ENCODE measurements at regions not wholly inside any gene's neighbourhood (a gene's known extent, or its start where the extent isn't known, plus 50 kb on each side); places are given as distances from the start of the nearest gene placed in this dataset.

DNA sequence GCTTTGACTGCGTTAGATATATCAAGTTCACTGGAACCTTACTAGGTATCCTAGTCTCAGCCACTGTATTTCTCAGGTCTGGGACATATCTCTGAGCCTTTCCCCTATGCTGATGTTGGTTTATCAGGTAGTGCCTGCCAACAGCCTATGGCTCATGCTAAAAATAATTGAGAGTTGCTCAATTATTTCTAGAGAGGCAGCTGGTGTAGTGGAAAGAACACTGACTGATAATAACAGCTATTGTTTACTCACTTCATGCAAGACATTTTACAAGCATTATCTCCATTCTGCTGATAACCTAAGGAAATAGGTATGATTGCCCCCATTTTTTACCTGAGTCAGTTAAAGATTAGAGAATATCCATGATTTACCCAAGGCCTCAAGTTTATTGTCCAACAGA lies 231.4 kb downstream of the LRRN1 start:
- TF ChIP-seq POLR2AphosphoS5 (IDR thresholded peaks at IDR 0.05) (no peak), EP300 (IDR thresholded peaks at IDR 0.05) (no peak), POLR2A (IDR thresholded peaks at IDR 0.05) (no peak)
- TF ChIP-seq, protein P1, sequence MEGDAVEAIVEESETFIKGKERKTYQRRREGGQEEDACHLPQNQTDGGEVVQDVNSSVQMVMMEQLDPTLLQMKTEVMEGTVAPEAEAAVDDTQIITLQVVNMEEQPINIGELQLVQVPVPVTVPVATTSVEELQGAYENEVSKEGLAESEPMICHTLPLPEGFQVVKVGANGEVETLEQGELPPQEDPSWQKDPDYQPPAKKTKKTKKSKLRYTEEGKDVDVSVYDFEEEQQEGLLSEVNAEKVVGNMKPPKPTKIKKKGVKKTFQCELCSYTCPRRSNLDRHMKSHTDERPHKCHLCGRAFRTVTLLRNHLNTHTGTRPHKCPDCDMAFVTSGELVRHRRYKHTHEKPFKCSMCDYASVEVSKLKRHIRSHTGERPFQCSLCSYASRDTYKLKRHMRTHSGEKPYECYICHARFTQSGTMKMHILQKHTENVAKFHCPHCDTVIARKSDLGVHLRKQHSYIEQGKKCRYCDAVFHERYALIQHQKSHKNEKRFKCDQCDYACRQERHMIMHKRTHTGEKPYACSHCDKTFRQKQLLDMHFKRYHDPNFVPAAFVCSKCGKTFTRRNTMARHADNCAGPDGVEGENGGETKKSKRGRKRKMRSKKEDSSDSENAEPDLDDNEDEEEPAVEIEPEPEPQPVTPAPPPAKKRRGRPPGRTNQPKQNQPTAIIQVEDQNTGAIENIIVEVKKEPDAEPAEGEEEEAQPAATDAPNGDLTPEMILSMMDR (IDR thresholded peaks at IDR 0.05) = no peak
- 88 to 100% methylated on average over 1 of the region's 1 CpG for WGBS, 2 donors (ENCODE audit: low coverage in 1 of 2)
- Histone ChIP-seq H3K4me3 (no peak overlapping the region), H3K4me1 (no peaks in the 10 kb centered on the region), H3K36me3 (no peaks in the 10 kb centered on the region), H3K9me3 (no peaks in the 10 kb centered on the region), H3K27me3 (no peaks in the 10 kb centered on the region), H3K27ac (no peak overlapping the region)
- no peak for ATAC-seq

DNA sequence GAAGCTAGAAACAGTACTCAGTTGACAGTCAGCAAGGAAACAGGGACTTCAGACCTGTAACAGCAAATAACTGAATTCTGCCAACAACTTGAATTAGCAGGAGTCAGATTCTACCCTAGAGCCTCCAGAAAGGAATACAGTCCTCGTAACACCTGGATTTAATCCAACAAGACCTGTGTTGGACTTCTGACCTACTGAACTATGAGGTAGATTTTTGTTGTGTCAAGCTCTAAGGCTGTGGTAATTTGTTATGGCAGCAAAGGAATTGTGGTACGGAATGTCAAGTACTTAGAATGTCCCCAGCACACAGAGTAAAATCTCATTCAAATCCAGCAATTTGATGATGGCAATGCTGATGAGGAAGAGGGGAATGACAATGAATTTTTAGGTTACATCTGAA lies 234.1 kb downstream of the LRRN1 start:
- Histone ChIP-seq H3K4me3 (no peak overlapping the region), H3K4me1 (no peaks in the 10 kb centered on the region), H3K9me3 (no peaks in the 10 kb centered on the region), H3K27ac (no peak overlapping the region), H3K36me3 (no peaks in the 10 kb centered on the region), H3K27me3 (no peaks in the 10 kb centered on the region)
- 80 to 100% methylated on average over 2 of the region's 2 CpGs for WGBS, 2 donors (ENCODE audit: low coverage in 1 of 2)
- TF ChIP-seq POLR2AphosphoS5 (IDR thresholded peaks at IDR 0.05) = no peak
- TF ChIP-seq, protein P1 (IDR thresholded peaks at IDR 0.05) = no peak
- TF ChIP-seq EP300 (IDR thresholded peaks at IDR 0.05) = no peak
- no peak for TF ChIP-seq POLR2A (IDR thresholded peaks at IDR 0.05)
- ATAC-seq = no peak

DNA sequence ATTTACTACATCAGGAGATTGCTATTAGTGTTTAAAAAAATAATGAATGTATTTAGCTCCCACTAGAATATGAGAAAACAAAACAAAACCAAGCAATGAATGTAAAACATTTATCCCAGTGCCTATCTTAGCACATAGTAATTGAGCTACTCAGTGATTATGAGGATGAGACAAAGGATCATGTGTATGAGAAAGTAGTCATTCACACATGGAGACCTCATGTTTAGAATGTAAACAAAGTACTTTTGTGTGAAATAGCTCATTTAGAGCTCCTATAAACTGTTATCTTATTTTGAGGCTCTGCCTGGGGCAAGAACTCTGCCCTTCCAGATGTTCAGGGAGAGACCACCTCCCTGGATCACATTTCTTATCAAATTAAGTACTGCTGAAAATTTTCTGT lies 236.8 kb downstream of the LRRN1 start:
- no peak for ATAC-seq
- no peaks in the 10 kb centered on the region for H3K27me3 ChIP-seq

DNA sequence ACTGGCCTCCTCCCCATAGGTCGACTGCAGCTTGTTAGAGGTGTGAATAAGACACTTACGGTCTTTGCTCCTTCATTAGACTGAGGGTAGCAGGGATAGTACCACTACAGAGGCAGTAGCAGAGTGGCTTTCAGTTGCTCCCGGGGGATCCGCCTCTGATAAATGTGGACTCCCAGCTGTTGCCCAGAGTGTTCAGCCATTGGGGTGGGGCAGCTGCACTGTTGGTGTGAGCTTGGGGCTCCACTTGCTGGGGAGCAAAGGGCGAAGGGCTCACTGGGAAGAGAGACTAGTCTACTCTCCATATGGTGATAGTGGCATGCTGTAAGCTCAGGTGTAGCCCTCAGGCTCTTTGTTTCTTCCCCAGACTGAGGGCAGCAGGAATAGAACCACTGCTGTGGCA lies 239.1 kb downstream of the LRRN1 start:
- WGBS, 2 donors (ENCODE audit: low coverage in 1 of 2) = 88 to 100% methylated on average over 1 to 5 of the region's 5 CpGs
- no peak overlapping the region for H3K27ac ChIP-seq
- H3K27me3 ChIP-seq = no peaks in the 10 kb centered on the region
- no peaks in the 10 kb centered on the region for H3K36me3 ChIP-seq
- TF ChIP-seq EP300 (IDR thresholded peaks at IDR 0.05) = no peak
- TF ChIP-seq POLR2AphosphoS5 (IDR thresholded peaks at IDR 0.05) = no peak
- TF ChIP-seq, protein P1 (IDR thresholded peaks at IDR 0.05) = no peak
- no peak for TF ChIP-seq POLR2A (IDR thresholded peaks at IDR 0.05)
- H3K4me1 ChIP-seq = no peaks in the 10 kb centered on the region
- no peak overlapping the region for H3K4me3 ChIP-seq
- H3K9me3 ChIP-seq = no peaks in the 10 kb centered on the region
- ATAC-seq = no peak

More for the DNA sequence above, 236.8 kb downstream of the LRRN1 start:
- Histone ChIP-seq H3K4me1 (no peaks in the 10 kb centered on the region), H3K4me3 (no peak overlapping the region), H3K36me3 (no peaks in the 10 kb centered on the region), H3K9me3 (no peaks in the 10 kb centered on the region), H3K27ac (no peak overlapping the region)
- TF ChIP-seq, protein P1 (IDR thresholded peaks at IDR 0.05) = no peak
- no peak for TF ChIP-seq EP300 (IDR thresholded peaks at IDR 0.05)
- TF ChIP-seq POLR2A (IDR thresholded peaks at IDR 0.05) = no peak
- no peak for TF ChIP-seq POLR2AphosphoS5 (IDR thresholded peaks at IDR 0.05)

DNA sequence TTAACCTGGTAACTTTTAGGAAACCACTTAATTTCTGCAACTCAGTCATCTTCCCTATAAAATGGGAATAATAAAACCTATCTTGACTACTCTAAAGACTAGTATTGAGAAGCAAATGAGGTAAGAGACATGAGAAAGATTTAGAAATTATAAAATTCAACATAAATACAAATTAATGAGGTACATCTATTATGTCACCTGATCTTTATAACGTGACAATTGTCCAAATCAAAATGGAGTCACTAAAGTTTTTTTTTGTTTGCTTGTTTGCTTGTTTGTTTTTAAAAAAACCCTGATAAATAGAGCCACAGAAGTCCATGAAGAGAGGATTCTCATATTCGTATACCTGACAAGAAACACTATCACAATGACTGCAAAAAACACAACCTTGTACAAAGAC lies 242.8 kb downstream of the LRRN1 start:
- Histone ChIP-seq H3K4me1 (no peaks in the 10 kb centered on the region), H3K9me3 (no peaks in the 10 kb centered on the region), H3K4me3 (no peak overlapping the region), H3K27me3 (no peaks in the 10 kb centered on the region), H3K27ac (no peak overlapping the region), H3K36me3 (no peaks in the 10 kb centered on the region)
- no peak for ATAC-seq
- no peak for TF ChIP-seq POLR2A (IDR thresholded peaks at IDR 0.05)
- TF ChIP-seq EP300 (IDR thresholded peaks at IDR 0.05) = no peak
- TF ChIP-seq POLR2AphosphoS5 (IDR thresholded peaks at IDR 0.05) = no peak
- TF ChIP-seq, protein P1 (IDR thresholded peaks at IDR 0.05) = no peak
- WGBS, 2 donors (ENCODE audit: low coverage in 1 of 2) = 79 to 90% methylated on average over 2 of the region's 2 CpGs
